ENCODE measurements at regions not wholly inside any gene's neighbourhood (a gene's known extent, or its start where the extent isn't known, plus 50 kb on each side); places are given as distances from the start of the nearest gene placed in this dataset.

- no peak for DNase-seq (ENCODE audit: low spot score)
Measured at GRCh38 chr5:155982354-155982753, 344.6 kb upstream of the SGCD start.

GRCh38 chr5:155983954-155984353 is 343.0 kb upstream of the SGCD start:
- DNase-seq (ENCODE audit: low spot score): no peak

- DNase-seq (ENCODE audit: low spot score): no peak
Measured at GRCh38 chr5:155987265-155987810, 339.6 kb upstream of the SGCD start.

DNA sequence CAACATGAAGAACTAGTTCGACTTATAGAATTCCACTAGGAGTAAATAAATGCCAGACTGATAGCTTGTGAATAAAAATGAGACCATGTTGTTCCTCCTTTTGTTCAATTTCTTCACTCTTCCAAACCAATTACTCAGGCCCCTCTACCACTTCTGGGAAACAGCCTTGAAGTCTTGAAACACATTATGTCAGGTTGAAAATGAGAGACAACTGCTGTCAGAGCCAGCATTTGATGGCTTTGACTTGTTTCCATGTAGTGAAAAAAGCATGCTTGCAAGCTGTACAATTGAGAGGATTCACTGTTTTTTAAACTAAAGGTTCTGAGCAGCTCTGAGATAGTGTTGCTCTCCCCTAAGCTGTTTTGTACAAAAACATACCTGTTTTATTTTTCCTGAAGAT is 337.1 kb upstream of the SGCD start:
- DNase-seq (ENCODE audit: low spot score): no peak

GRCh38 chr5:155996123-155996522 is 330.8 kb upstream of the SGCD start:
- DNase-seq (ENCODE audit: low spot score): no peak

DNA sequence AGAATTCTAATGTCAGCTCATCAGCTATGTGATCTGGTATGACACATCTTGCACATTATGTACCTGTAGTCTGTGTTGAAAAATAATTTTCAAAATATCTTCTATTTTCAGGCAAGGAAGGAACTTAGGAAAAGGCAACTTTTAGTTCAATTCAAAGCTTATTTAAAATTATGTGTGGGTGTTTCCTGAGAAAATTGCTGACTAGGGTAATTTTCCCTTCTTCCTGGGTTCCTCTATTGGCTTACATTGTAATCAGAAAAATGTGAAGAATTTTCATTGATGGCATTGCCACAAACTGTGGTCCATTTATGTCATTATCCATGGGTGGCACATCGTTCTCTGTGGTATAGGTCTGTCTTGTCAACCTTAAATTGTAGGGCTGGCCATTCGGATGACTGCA is 328.7 kb upstream of the SGCD start:
- no peak for DNase-seq (ENCODE audit: low spot score)

DNA sequence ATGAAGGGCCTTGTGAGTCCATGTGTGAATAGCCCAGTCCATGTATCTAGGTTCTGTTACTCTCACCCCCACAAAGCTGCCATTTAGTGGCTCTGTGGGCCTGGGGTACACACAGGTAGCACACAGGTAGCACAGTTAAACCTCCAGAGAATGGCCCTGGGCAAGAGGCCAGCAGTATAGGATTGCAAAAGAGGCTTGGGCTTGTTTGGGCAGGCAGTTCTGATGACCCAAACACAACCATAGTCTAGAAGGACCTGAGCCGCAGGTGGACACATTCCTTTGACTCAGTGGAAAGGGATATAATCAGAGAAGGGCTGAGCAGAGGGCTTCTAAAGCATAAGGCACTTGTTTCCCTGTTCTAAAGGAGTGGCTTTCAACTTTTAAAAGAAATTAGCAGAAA is 326.8 kb upstream of the SGCD start:
- DNase-seq (ENCODE audit: low spot score): no peak

DNA sequence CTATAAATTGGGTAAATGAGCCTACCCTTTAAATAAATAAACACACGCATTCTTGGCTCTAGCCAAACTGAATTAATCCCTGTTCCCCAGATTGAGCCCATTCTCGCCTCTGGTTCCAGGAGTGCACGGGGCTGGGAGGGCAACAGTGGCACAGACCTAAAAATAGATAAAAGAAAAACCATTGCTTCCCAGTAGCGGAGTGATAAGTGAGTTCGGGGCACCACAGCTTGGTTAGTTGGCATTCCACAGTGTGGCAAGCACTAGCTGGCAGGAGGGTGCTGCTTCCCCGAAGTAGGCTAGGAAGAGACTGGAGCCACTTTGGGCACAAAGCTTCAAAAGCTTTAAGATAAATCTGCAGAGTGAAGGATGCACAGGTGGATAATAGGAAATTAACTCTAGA is 322.2 kb upstream of the SGCD start:
- DNase-seq (ENCODE audit: low spot score): no peak

- DNase-seq (ENCODE audit: low spot score): no peak
Measured at GRCh38 chr5:156006026-156006647, 320.8 kb upstream of the SGCD start.

DNA sequence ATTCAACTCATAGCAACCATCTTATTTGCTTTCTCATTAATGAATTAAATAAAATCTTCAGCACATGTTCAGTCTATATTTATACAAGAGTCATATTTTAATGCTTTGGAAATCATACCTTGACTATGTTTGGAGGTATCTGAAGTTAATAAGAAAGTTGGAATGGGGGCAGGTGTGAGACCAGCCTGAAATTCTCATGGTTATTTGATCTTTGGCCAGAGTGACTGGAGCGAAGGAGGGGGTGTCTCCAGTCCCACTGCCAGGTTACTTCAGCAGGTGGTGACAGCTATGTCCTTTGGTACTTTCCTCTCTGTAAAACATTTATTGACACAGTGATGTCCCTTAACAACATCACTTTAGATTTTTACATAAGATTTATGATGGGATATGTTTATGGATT is 318.1 kb upstream of the SGCD start:
- DNase-seq (ENCODE audit: low spot score): no peak

DNA sequence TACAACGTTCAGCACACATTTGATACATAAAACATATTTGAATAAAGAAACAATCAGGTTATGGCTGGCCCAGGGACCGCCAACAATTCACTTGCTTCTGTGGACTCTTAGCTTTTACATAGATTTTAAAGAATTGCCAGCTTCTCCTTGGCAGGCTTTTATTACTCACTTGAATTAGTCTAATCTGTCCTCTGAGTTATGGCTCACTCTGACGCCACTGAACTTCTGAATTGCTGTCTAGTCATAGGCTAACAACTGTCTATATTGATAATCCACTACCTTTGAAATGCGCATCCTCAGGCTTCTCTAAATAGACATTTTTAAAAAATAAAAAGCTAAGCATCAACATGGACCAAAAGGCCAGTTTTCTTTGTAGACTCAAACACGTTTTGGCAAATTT is 317.4 kb upstream of the SGCD start:
- DNase-seq (ENCODE audit: low spot score): no peak

- DNase-seq (ENCODE audit: low spot score): no peak
Measured at GRCh38 chr5:156015137-156015536, 311.8 kb upstream of the SGCD start.

DNA sequence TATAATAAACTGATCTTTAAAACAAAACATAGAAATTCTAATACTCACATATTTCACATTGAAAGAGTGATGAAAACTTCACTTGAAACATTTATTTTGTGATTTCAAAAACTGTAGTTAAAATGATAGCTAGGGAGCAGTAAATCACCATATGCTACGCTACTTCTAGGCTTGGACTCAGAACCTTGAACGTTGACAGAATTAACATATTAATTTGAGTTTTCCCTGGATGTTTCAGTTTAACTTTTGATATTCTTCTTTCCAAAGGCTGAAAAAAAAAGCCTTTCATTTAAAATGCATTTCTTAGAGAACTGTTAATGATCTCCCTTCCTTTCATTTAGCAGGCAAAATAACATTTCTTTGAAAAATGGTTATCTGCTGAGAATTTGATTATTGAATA is 307.8 kb upstream of the SGCD start:
- DNase-seq (ENCODE audit: low spot score): no peak

DNA sequence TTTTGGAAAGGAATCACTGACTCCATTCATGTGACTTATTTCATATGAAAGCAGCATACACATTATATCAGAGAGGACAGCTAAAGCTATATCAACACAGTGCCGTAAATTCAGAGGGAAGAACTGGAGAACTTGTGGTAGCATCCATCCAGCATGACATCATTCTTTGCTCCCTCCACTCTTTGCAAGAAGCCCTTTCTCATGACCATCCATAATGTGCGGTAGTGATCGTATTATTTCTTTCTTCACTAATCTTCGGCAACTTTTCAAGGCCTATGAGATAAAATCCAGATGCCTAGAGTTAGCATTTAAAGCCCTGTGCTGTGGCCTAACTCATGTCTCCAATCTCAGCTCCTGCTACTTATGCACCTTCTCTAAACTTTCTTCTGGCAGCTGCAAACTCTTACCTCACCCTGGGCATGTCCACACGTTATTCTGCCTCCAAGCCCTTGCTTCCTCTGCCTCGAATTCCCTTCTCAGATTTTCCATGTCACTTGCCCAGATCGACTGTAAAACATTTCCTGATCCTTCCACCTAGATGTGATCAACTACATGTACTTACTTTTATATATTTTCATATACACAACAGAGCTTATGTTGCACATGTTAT is 307.3 kb upstream of the SGCD start:
- no peak for DNase-seq (ENCODE audit: low spot score)

- no peak for DNase-seq (ENCODE audit: low spot score)
Measured at GRCh38 chr5:156020647-156021046, 306.3 kb upstream of the SGCD start.

DNA sequence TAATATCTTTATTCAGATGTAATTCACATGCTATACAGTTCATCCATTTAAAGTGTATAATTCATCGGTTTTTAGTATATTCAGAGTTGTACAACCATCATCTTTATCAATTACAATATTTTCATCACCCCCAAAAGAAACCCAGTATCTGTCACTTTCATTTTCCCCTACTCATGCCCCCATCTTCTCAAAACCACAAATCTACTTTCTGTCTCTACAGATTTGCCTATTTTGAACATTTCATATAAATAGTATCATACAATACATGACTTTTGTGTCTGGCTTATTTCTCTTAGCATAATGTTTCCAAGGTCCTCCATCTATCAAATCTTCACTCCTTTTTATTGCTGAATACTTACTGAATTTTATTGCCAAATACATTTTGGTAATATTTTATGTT is 305.1 kb upstream of the SGCD start:
- DNase-seq (ENCODE audit: low spot score): no peak

GRCh38 chr5:156025656-156026055 is 301.3 kb upstream of the SGCD start:
- no peak for DNase-seq (ENCODE audit: low spot score)

DNA sequence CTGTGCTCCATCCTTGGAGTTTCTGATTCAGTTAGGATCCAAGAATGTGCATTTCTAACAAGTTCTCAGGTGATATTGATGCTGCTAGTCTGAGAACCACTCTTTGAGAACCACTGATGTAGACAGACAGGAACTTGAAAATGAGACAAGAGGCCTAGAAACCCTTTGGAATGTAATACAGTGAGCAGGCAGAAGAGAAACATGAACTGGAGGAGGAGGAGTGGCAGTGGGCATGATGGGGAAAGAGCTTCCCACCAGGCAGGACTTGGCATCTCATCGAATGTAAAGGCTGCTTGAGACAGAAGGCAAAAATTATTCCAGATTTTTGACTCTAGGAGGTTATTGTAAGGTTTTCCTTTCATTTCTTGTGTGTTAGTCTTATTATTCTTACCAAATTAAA is 295.8 kb upstream of the SGCD start:
- DNase-seq (ENCODE audit: low spot score): no peak

DNA sequence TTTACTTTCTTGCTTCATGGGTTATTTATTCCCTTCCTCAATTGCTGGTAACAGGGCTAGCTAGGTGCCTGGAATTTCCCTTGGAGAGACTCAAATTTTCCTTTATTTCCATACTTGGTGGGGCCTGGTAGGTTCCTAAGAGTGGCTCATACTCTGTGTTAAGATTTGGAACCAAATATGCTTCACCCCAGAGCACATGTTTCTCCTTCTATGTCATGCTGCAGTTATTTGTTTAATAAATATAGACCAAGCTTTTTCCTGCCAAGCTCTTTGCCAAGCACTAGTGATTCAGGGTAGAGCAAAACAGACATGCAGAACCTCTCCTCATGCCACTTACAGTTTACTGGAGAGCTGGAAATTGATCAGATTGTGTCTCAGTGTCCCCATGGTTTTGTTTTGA is 290.3 kb upstream of the SGCD start:
- no peak for DNase-seq (ENCODE audit: low spot score)

GRCh38 chr5:156037151-156037909 is 289.6 kb upstream of the SGCD start:
- no peak for DNase-seq (ENCODE audit: low spot score)

GRCh38 chr5:156042726-156043125 is 284.2 kb upstream of the SGCD start:
- no peak for DNase-seq (ENCODE audit: low spot score)

DNA sequence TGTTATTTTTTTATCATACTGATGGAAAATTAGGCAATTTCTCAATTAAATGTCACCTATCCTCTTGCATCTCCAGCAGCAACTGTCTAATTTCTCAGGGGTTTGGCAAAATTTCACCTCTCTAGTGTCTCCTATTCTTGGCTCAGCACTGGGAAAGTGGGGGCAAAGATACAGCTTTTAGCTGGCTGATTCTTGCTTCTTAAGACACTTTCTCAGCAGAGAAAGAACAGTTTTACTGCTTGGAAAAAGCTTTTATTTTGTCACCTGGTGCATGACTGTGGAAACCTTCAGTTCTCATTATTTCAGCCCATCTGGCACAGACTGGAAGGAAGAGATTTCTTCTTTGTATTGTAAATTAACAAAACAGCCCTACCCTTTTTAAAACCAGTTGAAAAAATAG is 283.6 kb upstream of the SGCD start:
- no peak for DNase-seq (ENCODE audit: low spot score)

GRCh38 chr5:156051972-156052371 is 275.0 kb upstream of the SGCD start:
- no peak for DNase-seq (ENCODE audit: low spot score)
